ENCODE measurements at regions not wholly inside any gene's neighbourhood (a gene's known extent, or its start where the extent isn't known, plus 50 kb on each side); places are given as distances from the start of the nearest gene placed in this dataset.

GRCh38 chr20:43843096-43843964 lies 71.3 kb upstream of the TOX2 start:
- Mint-ChIP-seq H3K27me3 (ENCODE audit: low read depth) (no peaks in the 10 kb centered on the region), H3K27ac (no peak overlapping the region), H3K9me3 (no peaks in the 10 kb centered on the region)

DNA sequence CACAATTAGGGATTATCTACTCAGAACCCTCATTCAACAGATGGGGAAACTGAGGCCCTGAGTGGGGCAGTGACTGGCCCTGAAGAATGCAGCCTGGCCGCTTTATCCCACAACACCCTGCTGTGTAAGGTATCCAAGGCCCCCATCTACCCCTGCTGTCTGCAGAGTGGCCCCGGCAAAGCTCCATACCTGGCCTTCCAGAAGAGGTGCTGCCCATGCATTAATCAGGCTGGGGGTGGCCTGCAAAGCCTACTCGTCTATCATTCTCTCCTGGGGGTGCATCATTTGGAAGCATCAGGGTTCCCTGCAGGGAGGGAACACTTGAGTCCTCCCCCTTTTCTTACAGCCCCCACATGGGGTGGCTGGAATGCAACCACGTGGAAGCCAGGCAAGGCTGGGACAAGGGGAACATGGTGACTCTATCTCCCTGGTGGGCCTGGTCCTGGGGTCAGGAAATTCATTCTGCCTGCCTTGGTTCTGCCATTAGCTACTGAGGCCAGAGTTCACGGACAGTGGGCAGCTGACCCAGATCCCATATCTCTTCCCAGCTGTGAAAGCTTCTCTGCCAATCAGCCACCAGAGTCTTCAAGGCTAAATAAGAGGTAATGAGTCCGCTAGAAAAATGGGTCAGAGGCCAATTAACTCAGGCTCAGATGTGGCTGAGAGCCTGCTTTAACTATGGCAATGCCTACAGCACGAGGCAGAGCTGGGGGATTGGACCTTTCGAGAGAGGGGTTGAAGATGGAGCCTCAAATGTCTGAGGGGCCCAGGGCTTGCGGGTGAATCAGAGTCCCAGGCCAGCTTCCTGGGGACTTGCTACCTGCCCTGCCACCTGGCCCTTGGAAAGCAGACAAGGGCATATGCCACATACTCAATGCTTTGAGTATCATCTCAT lies 72.3 kb upstream of the TOX2 start:
- H3K36me3 Mint-ChIP-seq (ENCODE audit: low read depth): no peaks in the 10 kb centered on the region
- DNase-seq (ENCODE audit: low spot score): no peak
- no peaks in the 10 kb centered on the region for H3K27me3 Mint-ChIP-seq (ENCODE audit: low read depth)
- H3K4me3 Mint-ChIP-seq: no peak overlapping the region
- peaks cover 70% of the 10 kb centered on the region for H3K4me1 Mint-ChIP-seq (ENCODE audit: low read depth)
- no peak overlapping the region for H3K27ac Mint-ChIP-seq
- no peaks in the 10 kb centered on the region for H3K9me3 Mint-ChIP-seq

More at GRCh38 chr20:43843096-43843964, 71.3 kb upstream of the TOX2 start:
- DNase-seq (ENCODE audit: low spot score): no peak
- H3K36me3 Mint-ChIP-seq (ENCODE audit: low read depth): no peaks in the 10 kb centered on the region
- H3K4me3 Mint-ChIP-seq: no peak overlapping the region
- H3K4me1 Mint-ChIP-seq (ENCODE audit: low read depth): peaks cover 62% of the 10 kb centered on the region

GRCh38 chr20:43840382-43841070 lies 74.1 kb upstream of the TOX2 start:
- peak; percentile 19 for DNase-seq (ENCODE audit: low spot score)
- Mint-ChIP-seq H3K27ac (peak overlapping the region; percentile 92), H3K27me3 (ENCODE audit: low read depth) (no peaks in the 10 kb centered on the region), H3K36me3 (ENCODE audit: low read depth) (no peaks in the 10 kb centered on the region), H3K9me3 (no peaks in the 10 kb centered on the region), H3K4me3 (peak overlapping the region; percentile 70), H3K4me1 (ENCODE audit: low read depth) (peaks cover 58% of the 10 kb centered on the region)

- H3K27me3 Mint-ChIP-seq (ENCODE audit: low read depth): no peaks in the 10 kb centered on the region
- no peaks in the 10 kb centered on the region for H3K9me3 Mint-ChIP-seq
- H3K27ac Mint-ChIP-seq: peak overlapping the region; percentile 92
- H3K36me3 Mint-ChIP-seq (ENCODE audit: low read depth): no peaks in the 10 kb centered on the region
- H3K4me1 Mint-ChIP-seq (ENCODE audit: low read depth): peaks cover 51% of the 10 kb centered on the region
- H3K4me3 Mint-ChIP-seq: peak overlapping the region; percentile 70
- peak; percentile 46 for DNase-seq (ENCODE audit: low spot score)
Measured at GRCh38 chr20:43839793-43840199, 74.9 kb upstream of the TOX2 start.

- peak; percentile 28 for DNase-seq (ENCODE audit: low spot score)
Measured at GRCh38 chr20:43838703-43839060, 76.0 kb upstream of the TOX2 start.

DNA sequence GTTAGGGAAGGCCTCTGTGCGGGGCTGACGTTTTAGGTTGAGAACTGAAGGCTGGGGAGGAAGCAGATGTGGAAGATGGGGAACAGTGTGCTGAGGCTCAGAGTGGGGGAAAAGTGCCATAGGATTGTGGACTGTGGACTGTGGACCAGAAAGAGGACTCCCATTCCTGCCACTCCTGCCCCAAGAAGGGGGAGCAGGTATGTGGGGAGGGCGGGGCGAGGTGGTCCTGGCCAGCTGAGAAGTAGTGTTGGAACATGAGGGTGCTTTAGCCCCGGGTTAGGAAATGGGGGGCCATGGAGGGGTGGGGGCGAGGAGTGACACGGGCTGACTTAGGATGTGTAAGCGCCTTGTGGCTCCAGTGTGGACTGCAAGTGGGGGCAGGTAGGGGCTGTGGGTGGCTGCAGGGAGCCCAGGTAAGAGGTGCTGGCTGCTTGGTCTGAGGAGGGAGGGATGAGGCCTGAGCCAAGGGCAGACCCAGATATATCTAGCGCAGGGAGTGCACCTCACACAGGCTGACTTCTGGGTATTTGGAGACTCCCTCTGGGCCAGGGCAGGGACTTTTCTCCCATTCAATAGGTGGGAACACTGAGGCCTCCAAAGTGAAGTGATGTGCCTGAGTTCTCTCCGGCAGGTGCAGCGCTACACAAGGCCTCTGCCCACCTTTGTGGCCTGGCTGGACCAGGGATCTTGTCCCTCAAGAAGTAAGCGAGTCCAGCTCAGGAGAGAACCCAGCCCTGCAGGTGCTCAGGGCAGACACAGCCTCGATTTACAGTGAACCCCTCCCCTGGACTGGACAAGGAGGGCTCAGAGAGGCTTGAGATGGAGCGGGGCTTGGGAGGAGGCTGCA lies 76.6 kb upstream of the TOX2 start:
- no peaks in the 10 kb centered on the region for H3K27me3 Mint-ChIP-seq (ENCODE audit: low read depth)
- H3K4me3 Mint-ChIP-seq: no peak overlapping the region
- H3K9me3 Mint-ChIP-seq: no peaks in the 10 kb centered on the region
- peak overlapping the region; percentile 56 for H3K27ac Mint-ChIP-seq
- H3K36me3 Mint-ChIP-seq (ENCODE audit: low read depth): no peaks in the 10 kb centered on the region
- H3K4me1 Mint-ChIP-seq (ENCODE audit: low read depth): peaks cover 36% of the 10 kb centered on the region
- DNase-seq (ENCODE audit: low spot score): no peak

More at GRCh38 chr20:43838703-43839060, 76.0 kb upstream of the TOX2 start:
- no peaks in the 10 kb centered on the region for H3K36me3 Mint-ChIP-seq (ENCODE audit: low read depth)
- H3K4me1 Mint-ChIP-seq (ENCODE audit: low read depth): peaks cover 42% of the 10 kb centered on the region
- H3K27me3 Mint-ChIP-seq (ENCODE audit: low read depth): no peaks in the 10 kb centered on the region
- H3K4me3 Mint-ChIP-seq: no peak overlapping the region
- no peaks in the 10 kb centered on the region for H3K9me3 Mint-ChIP-seq
- peak overlapping the region; percentile 51 for H3K27ac Mint-ChIP-seq

- Mint-ChIP-seq H3K27ac (no peak overlapping the region), H3K36me3 (ENCODE audit: low read depth) (peaks cover 1% of the 10 kb centered on the region), H3K4me3 (no peak overlapping the region), H3K4me1 (ENCODE audit: low read depth) (peaks cover 36% of the 10 kb centered on the region), H3K27me3 (ENCODE audit: low read depth) (peaks cover 5% of the 10 kb centered on the region), H3K9me3 (peaks cover 3% of the 10 kb centered on the region)
- DNase-seq (ENCODE audit: low spot score): no peak
Measured at GRCh38 chr20:43836790-43837189, 77.9 kb upstream of the TOX2 start.

DNA sequence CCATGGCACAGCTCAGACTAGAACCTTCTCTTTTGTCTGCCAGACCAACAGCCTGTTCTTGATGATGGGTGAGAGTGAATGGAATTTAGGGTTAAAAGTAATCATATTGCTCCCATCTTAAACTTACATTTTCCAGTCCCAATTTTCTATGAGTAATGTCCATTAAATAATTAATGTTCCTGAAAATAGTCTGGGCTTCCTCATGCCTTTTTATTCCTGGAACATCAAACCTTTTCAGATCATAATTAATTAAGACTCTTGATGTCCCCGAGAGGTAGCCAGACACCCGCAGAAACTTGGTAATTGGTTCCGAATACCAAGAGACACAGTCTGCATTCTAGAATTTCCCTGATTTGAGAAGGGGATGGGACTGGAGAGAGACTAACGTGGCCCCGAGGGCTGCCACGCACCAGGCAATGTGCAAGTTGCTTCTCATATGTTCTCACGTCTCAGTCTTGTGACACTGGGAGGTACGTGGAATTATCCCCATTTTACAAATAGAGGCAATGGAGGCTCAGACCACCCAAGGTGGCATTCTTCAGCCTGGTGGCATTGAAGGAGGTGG lies 78.6 kb upstream of the TOX2 start:
- no peak overlapping the region for H3K27ac Mint-ChIP-seq
- no peak for DNase-seq (ENCODE audit: low spot score)
- peaks cover 5% of the 10 kb centered on the region for H3K27me3 Mint-ChIP-seq (ENCODE audit: low read depth)
- peaks cover 1% of the 10 kb centered on the region for H3K36me3 Mint-ChIP-seq (ENCODE audit: low read depth)
- peaks cover 4% of the 10 kb centered on the region for H3K9me3 Mint-ChIP-seq
- peaks cover 34% of the 10 kb centered on the region for H3K4me1 Mint-ChIP-seq (ENCODE audit: low read depth)
- no peak overlapping the region for H3K4me3 Mint-ChIP-seq

DNA sequence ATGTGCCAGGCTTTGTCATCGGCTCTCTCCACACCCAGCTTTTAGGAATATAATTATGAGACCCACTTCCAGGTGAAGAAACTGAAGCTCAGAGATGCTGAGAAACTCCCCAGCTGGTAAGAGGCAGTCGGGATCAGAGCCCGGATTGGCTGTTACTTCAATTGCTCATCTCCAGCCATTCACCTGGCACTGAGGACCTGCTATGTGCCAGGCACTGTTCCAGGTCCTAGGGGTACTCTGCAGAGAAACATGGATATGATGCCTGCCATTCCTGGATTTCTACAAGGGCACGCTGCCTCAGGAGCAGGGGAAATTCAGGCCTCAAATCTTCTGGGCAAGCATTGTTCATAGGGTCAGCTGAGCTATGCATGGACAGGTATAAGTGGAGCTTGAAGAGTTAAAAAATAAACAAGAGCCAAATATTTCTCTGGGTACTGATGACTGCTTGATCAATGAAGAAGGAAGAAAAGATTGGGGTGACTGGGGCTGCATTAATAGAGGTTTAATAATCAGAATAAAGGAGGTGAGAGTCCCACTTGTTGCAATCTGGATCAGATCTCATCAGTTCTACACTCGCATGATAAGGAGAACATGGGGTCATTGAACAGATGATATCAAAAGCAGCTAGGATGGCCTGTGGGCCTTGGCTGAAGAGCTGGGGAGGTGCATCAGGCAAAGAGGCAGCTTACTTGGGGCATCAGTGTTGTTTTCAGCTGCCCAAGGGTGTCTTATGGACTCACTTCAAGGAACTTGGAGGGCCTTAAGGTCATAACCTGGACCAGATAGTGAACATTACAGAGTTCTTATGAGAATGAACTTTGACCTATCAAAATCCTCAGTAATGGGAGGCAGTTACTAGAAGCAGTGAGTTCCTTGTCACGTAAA lies 80.9 kb upstream of the TOX2 start:
- Mint-ChIP-seq H3K9me3 (peaks cover 9% of the 10 kb centered on the region), H3K27ac (no peak overlapping the region), H3K4me3 (no peak overlapping the region), H3K36me3 (ENCODE audit: low read depth) (peaks cover 3% of the 10 kb centered on the region), H3K4me1 (ENCODE audit: low read depth) (peaks cover 14% of the 10 kb centered on the region), H3K27me3 (ENCODE audit: low read depth) (peaks cover 11% of the 10 kb centered on the region)
- no peak for DNase-seq (ENCODE audit: low spot score)

DNA sequence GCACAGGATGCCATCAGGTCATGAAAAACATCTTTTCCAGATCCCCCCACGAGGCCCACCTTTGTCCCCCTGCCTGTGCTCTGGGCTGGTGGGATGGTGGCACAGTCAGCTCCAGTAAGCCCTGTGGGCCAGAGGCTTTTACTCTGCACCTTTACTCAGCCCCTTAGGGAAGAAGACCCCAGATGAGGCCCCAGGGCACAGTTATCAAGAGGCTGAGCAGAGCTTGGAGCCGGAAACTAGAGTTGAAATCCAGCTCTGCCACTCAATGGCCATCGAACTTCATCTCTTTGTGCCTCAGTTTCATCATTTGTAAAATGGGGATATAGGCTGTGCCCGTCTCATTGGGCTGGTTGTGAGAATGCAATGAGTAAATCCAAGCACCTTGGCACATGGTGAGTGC lies 81.7 kb upstream of the TOX2 start:
- Mint-ChIP-seq H3K27me3 (ENCODE audit: low read depth) (peaks cover 11% of the 10 kb centered on the region), H3K27ac (no peak overlapping the region), H3K36me3 (ENCODE audit: low read depth) (peaks cover 3% of the 10 kb centered on the region), H3K4me1 (ENCODE audit: low read depth) (peaks cover 7% of the 10 kb centered on the region), H3K4me3 (no peak overlapping the region), H3K9me3 (peaks cover 9% of the 10 kb centered on the region)
- DNase-seq (ENCODE audit: low spot score): no peak

DNA sequence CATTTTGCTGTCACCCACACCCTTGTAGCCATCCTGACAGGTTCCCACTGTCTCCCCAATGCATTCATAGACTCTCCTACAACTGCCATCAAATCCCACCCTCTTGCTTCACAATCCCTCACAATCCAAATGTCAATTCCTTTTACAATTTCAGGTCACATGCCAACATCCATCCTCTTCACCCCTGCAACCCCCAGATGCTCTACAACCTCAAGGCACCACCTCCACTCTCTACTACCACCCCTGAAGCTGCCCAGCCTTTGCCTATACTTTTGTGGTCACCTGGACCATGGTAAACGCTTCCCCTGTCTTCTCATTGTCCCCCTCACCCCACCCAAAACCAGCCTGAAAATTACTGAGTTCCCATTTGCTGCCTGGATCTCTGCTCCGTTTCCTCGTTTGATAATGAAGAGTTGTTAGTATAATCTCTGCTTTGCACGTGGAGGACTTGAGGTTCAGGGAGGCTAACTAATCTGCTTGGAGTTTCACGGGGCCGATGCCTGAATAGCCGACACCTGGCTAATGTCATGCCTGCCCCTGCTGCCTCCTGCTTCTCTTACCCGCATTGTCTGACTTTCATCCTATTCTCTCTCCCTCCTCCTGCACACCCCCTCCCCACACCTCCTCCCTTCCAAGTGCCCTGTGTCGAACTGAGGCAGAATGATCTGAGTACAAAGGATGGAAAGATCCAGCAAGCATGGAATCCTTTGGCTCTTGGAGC lies 82.4 kb upstream of the TOX2 start:
- peaks cover 3% of the 10 kb centered on the region for H3K36me3 Mint-ChIP-seq (ENCODE audit: low read depth)
- H3K4me1 Mint-ChIP-seq (ENCODE audit: low read depth): peaks cover under 1% of the 10 kb centered on the region
- H3K9me3 Mint-ChIP-seq: peaks cover 9% of the 10 kb centered on the region
- H3K4me3 Mint-ChIP-seq: no peak overlapping the region
- no peak for DNase-seq (ENCODE audit: low spot score)
- H3K27me3 Mint-ChIP-seq (ENCODE audit: low read depth): peaks cover 11% of the 10 kb centered on the region
- no peak overlapping the region for H3K27ac Mint-ChIP-seq
